OCI-LY1 (cell line): ENCODE measurements at regions not wholly inside any gene's neighbourhood (a gene's known extent, or its start where the extent isn't known, plus 50 kb on each side); places are given as distances from the start of the nearest gene placed in this dataset.

Source experiments
- CTCF ChIP-seq: fragments of 200-600 bp; sonication (generic), shearing (Covaris generic); IDR thresholded peaks from 2 replicates; pipeline ENCODE4 v1.5.1; 2017; ENCODE audit warnings: mild to moderate bottlenecking, antibody characterized with exemption, low read length, moderate library complexity, mixed read lengths
- EZH2 ChIP-seq: fragments of 200-600 bp; sonication (generic), shearing (Covaris generic); IDR thresholded peaks from 2 replicates; pipeline ENCODE4 v1.8.0; 2017; ENCODE audit warnings: borderline replicate concordance, mixed run types, mild to moderate bottlenecking, antibody characterized with exemption, low read length, moderate library complexity, mixed read lengths

DNA sequence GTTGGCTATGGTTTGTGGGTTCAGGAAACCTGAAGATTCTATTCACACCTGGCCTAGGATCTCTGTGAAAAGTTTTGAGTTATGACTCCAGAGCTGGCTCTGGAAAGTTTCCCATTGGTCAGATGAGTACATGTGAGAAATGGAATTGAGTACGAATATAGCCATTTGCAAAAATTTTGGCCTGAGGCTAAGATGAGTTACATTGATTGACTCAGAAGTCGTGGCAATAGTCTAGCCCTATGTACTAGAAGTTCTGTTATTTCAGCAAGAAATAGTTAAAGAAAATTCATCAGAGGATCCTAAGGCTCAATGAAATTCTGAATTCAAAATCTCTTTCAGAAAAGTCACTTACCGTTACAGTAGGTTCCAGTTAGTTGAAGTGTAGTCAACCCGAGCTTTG is 109.9 kb downstream of the PTCSC3 start:
- TF ChIP-seq CTCF (no peak), EZH2 (no peak)
